Spinal cord (tissue), 9 donors: ENCODE measurements at regions not wholly inside any gene's neighbourhood (a gene's known extent, or its start where the extent isn't known, plus 50 kb on each side); places are given as distances from the start of the nearest gene placed in this dataset.
A peak's percentile ranks its signal among the peaks of the same experiment; 100 is the strongest.

ENCODE experiments used
- DNase-seq, 6 donors: peaks; one replicate each; pipeline versions ENCODE4 v3.0.0 to v3.0.0-alpha.2; 2013 to 2015; ENCODE audit warnings: low spot score in 6 of 6, low read depth in 4 of 6
- H3K27ac ChIP-seq: one replicate; pipeline ENCODE4 v1.5.1; 2013; ENCODE audit warnings: low read depth, low read length, control low read depth
- H3K27me3 ChIP-seq: one replicate; pipeline ENCODE4 v1.6.1; 2013; ENCODE audit warnings: low read length; ENCODE audit not compliant: control insufficient read depth, insufficient read depth
- H3K36me3 ChIP-seq: one replicate; pipeline ENCODE4 v1.6.1; 2013; ENCODE audit warnings: low read length; ENCODE audit not compliant: control insufficient read depth, insufficient read depth
- H3K4me1 ChIP-seq: one replicate; pipeline ENCODE4 v1.6.1; 2013; ENCODE audit warnings: low read length; ENCODE audit not compliant: control insufficient read depth, insufficient read depth
- H3K4me3 ChIP-seq: one replicate; pipeline ENCODE4 v1.5.1; 2013; ENCODE audit warnings: low read depth, low read length, control low read depth
- H3K9me3 ChIP-seq: one replicate; pipeline ENCODE4 v1.6.1; 2013; ENCODE audit warnings: low read length; ENCODE audit not compliant: control insufficient read depth, insufficient read depth
- WGBS: methylation state at CpG from one replicate; pipeline ENCODE4 v1.1.5; 2013; ENCODE audit warnings: missing lambda C conversion rate; ENCODE audit not compliant: insufficient coverage; 5-methylcytosine and 5-hydroxymethylcytosine counted together
- donor health status: healthy.

- WGBS = no CpG with 5 or more reads among the region's 2 CpGs
- no peak overlapping the region for H3K4me3 ChIP-seq
- no peak for DNase-seq
- H3K27me3 ChIP-seq = no peaks in the 10 kb centered on the region
- H3K27ac ChIP-seq = no peak overlapping the region
- H3K36me3 ChIP-seq = no peaks in the 10 kb centered on the region
- peaks cover 2% of the 10 kb centered on the region for H3K9me3 ChIP-seq
- peaks cover 3% of the 10 kb centered on the region for H3K4me1 ChIP-seq
Measured at GRCh38 chr3:4219227-4219568, 84.0 kb upstream of the SETMAR start.

- peaks cover 2% of the 10 kb centered on the region for H3K9me3 ChIP-seq
- WGBS = no CpG with 5 or more reads among the region's 3 CpGs
- H3K27ac ChIP-seq = no peak overlapping the region
- DNase-seq = peak in 1 of 6 donors; percentile 62
- H3K36me3 ChIP-seq = no peaks in the 10 kb centered on the region
- no peak overlapping the region for H3K4me3 ChIP-seq
- H3K27me3 ChIP-seq = no peaks in the 10 kb centered on the region
- H3K4me1 ChIP-seq = peaks cover 3% of the 10 kb centered on the region
Measured at GRCh38 chr3:4220065-4220464, 83.1 kb upstream of the SETMAR start.

DNA sequence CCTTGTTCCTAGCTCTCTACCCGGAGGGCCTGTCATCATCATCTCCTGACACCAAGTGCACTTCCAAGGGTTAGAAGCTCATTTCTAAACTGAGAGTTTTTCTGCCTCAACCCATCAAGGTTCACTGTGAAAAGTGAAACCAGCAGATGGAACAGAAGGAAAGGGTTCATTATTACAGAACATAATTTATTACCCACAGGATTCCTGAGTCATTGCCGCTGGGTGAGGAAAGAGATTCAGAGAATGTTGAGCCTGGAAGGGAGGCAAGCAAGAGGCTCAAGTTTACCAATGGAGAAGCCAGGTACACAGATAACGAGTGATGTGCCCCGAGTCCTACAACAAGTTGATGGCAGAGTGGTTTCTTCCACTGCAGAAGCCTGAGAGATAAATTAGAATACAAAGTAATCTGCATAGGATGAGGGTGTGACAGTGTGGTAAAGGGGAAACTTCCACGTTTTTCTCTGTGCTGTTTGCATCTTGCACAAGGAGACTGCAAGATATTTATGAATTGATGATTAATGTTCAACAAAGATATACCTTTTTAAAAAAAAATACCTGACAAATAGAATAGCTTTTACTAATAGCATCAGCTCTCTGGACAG, 80.5 kb upstream of the SETMAR start:
- Histone ChIP-seq H3K4me1 (peaks cover 3% of the 10 kb centered on the region), H3K4me3 (no peak overlapping the region), H3K27ac (no peak overlapping the region), H3K27me3 (no peaks in the 10 kb centered on the region), H3K36me3 (no peaks in the 10 kb centered on the region), H3K9me3 (no peaks in the 10 kb centered on the region)
- 86% methylated on average over 4 of the region's 5 CpGs for WGBS
- no peak for DNase-seq

DNA sequence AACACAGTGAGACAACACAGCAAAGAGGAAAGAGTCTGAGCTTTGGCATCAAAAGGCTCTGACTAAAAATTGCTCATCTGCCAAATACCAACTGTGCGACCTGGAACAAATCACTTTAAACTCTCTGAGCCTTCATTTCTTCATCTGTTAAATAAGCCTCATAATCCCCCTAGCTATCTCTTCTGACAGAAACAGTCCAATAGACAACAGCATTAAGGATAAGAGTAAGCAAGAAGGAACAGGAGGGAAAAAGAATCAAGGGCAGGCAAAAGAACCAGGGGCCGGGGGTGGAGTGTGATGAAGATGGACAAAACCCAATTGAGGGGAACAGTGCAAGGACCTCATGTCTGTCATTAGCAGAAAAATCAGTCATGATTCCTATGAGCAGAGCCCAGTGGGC, 79.4 kb upstream of the SETMAR start:
- H3K4me3 ChIP-seq = no peak overlapping the region
- 100% methylated on average over 1 of the region's 2 CpGs for WGBS
- H3K9me3 ChIP-seq = no peaks in the 10 kb centered on the region
- DNase-seq = no peak
- no peaks in the 10 kb centered on the region for H3K4me1 ChIP-seq
- H3K27ac ChIP-seq = no peak overlapping the region
- no peaks in the 10 kb centered on the region for H3K36me3 ChIP-seq
- H3K27me3 ChIP-seq = no peaks in the 10 kb centered on the region

- H3K9me3 ChIP-seq = no peaks in the 10 kb centered on the region
- no peaks in the 10 kb centered on the region for H3K27me3 ChIP-seq
- no peak overlapping the region for H3K27ac ChIP-seq
- no peaks in the 10 kb centered on the region for H3K4me1 ChIP-seq
- peak in 1 of 6 donors; percentile 26 for DNase-seq
- H3K36me3 ChIP-seq = no peaks in the 10 kb centered on the region
- no peak overlapping the region for H3K4me3 ChIP-seq
Measured at GRCh38 chr3:4224331-4224730, 78.8 kb upstream of the SETMAR start.

DNA sequence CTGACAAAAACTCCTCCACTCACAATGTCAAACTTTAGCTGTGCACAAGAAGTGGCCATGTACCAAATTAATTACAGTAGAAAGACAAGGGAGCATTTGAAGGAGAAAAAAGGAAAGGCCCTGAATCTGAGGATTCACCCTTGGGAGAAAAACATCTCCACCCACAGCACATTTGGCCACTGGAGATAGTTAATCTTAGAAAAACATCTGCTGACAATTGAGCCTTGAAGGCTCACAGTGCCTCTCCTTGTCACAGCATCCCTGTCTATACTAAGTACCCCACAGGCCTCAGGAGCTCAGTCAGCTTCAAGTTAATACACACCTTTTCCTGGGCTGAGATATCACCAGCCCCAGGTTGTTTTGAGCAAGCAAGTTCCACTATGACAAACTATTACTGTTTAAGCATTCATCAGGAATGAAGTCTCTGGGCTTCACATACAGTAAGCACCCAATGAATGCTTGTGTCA, 78.1 kb upstream of the SETMAR start:
- Histone ChIP-seq H3K4me3 (no peak overlapping the region), H3K9me3 (no peaks in the 10 kb centered on the region), H3K27me3 (no peaks in the 10 kb centered on the region), H3K36me3 (no peaks in the 10 kb centered on the region), H3K27ac (no peak overlapping the region), H3K4me1 (no peaks in the 10 kb centered on the region)
- DNase-seq = no peak

- H3K9me3 ChIP-seq = no peaks in the 10 kb centered on the region
- no CpG with 5 or more reads among the region's 2 CpGs for WGBS
- DNase-seq = peak in 1 of 6 donors; percentile 82
Measured at GRCh38 chr3:4228295-4228694, 74.9 kb upstream of the SETMAR start.

GRCh38 chr3:4231041-4231440, 72.1 kb upstream of the SETMAR start:
- WGBS = 100% methylated on average over 1 of the region's 4 CpGs
- DNase-seq = no peak

More at GRCh38 chr3:4228295-4228694, 74.9 kb upstream of the SETMAR start:
- H3K36me3 ChIP-seq = no peaks in the 10 kb centered on the region
- no peaks in the 10 kb centered on the region for H3K4me1 ChIP-seq
- no peak overlapping the region for H3K27ac ChIP-seq
- no peak overlapping the region for H3K4me3 ChIP-seq
- no peaks in the 10 kb centered on the region for H3K27me3 ChIP-seq

GRCh38 chr3:4232798-4233197, 70.4 kb upstream of the SETMAR start:
- no peaks in the 10 kb centered on the region for H3K27me3 ChIP-seq
- H3K27ac ChIP-seq = no peak overlapping the region
- H3K4me1 ChIP-seq = no peaks in the 10 kb centered on the region
- peaks cover 3% of the 10 kb centered on the region for H3K9me3 ChIP-seq
- H3K36me3 ChIP-seq = no peaks in the 10 kb centered on the region
- peak in 1 of 6 donors; percentile 48 for DNase-seq
- H3K4me3 ChIP-seq = no peak overlapping the region
- 83% methylated on average over 1 of the region's 3 CpGs for WGBS

More at GRCh38 chr3:4231041-4231440, 72.1 kb upstream of the SETMAR start:
- no peaks in the 10 kb centered on the region for H3K36me3 ChIP-seq
- H3K9me3 ChIP-seq = no peaks in the 10 kb centered on the region
- H3K27me3 ChIP-seq = no peaks in the 10 kb centered on the region
- no peaks in the 10 kb centered on the region for H3K4me1 ChIP-seq
- H3K4me3 ChIP-seq = no peak overlapping the region
- no peak overlapping the region for H3K27ac ChIP-seq

- Histone ChIP-seq H3K4me1 (no peaks in the 10 kb centered on the region), H3K4me3 (no peak overlapping the region), H3K27ac (no peak overlapping the region), H3K36me3 (no peaks in the 10 kb centered on the region), H3K27me3 (no peaks in the 10 kb centered on the region), H3K9me3 (peaks cover 3% of the 10 kb centered on the region)
- WGBS = no CpG with 5 or more reads among the region's 2 CpGs
- DNase-seq = peak in 1 of 6 donors; percentile 9
Measured at GRCh38 chr3:4233488-4233887, 69.7 kb upstream of the SETMAR start.
